ENCODE measurements at regions not wholly inside any gene's neighbourhood (a gene's known extent, or its start where the extent isn't known, plus 50 kb on each side); places are given as distances from the start of the nearest gene placed in this dataset.

GRCh38 chr7:118473271-118473670, 248.8 kb downstream of the ANKRD7 start:
- POLR2A ChIA-PET (ENCODE audit: low non-redundant PET) = no interaction called here
- TF ChIP-seq, protein P1, sequence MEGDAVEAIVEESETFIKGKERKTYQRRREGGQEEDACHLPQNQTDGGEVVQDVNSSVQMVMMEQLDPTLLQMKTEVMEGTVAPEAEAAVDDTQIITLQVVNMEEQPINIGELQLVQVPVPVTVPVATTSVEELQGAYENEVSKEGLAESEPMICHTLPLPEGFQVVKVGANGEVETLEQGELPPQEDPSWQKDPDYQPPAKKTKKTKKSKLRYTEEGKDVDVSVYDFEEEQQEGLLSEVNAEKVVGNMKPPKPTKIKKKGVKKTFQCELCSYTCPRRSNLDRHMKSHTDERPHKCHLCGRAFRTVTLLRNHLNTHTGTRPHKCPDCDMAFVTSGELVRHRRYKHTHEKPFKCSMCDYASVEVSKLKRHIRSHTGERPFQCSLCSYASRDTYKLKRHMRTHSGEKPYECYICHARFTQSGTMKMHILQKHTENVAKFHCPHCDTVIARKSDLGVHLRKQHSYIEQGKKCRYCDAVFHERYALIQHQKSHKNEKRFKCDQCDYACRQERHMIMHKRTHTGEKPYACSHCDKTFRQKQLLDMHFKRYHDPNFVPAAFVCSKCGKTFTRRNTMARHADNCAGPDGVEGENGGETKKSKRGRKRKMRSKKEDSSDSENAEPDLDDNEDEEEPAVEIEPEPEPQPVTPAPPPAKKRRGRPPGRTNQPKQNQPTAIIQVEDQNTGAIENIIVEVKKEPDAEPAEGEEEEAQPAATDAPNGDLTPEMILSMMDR (conservative IDR thresholded peaks at IDR 0.05; ENCODE audit: low read depth) = no peak

GRCh38 chr7:118476036-118476435, 251.5 kb downstream of the ANKRD7 start:
- H3K27ac ChIP-seq = no peak overlapping the region
- TF ChIP-seq, protein P1 (conservative IDR thresholded peaks at IDR 0.05; ENCODE audit: low read depth) = no peak
- DNase-seq (ENCODE audit: low spot score) = no peak
- POLR2A ChIA-PET (ENCODE audit: low non-redundant PET) = no interaction called here
- CTCF ChIA-PET = interaction anchor here (0.6 kb wide), 1 partner anchor 891 kb away, joined by 5 read pairs; no protein-coding TSS in a partner anchor

More at GRCh38 chr7:118473271-118473670, 248.8 kb downstream of the ANKRD7 start:
- DNase-seq (ENCODE audit: low spot score) = no peak
- no peak overlapping the region for H3K27ac ChIP-seq
- CTCF ChIA-PET = no interaction called here

DNA sequence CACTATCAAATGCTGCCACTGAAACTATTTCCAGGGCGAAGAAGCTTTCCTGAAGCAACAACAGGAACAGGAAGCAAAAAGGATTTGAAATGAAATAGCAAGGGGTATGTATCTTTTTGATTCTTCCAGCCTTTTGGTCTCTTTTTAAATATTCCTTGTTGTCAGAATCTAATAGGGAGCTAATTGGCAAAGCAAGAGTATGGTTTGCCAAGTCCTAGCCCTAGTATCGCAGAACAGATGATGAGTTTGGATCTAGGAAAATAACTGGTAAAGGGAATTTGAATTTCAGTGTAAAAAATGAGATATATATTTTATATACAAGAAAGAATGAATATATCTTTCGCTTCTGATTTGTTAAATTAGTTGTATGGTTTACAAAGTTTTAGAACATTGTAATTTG, 252.5 kb downstream of the ANKRD7 start:
- CTCF ChIA-PET = no interaction called here

GRCh38 chr7:118478236-118478635, 253.7 kb downstream of the ANKRD7 start:
- DNase-seq (ENCODE audit: low spot score) = no peak
- ChIA-PET CTCF (no interaction called here), POLR2A (ENCODE audit: low non-redundant PET) (no interaction called here)
- TF ChIP-seq, protein P1 (conservative IDR thresholded peaks at IDR 0.05; ENCODE audit: low read depth) = no peak
- H3K27ac ChIP-seq = no peak overlapping the region

More for the DNA sequence above, 252.5 kb downstream of the ANKRD7 start:
- TF ChIP-seq, protein P1 (conservative IDR thresholded peaks at IDR 0.05; ENCODE audit: low read depth) = no peak
- POLR2A ChIA-PET (ENCODE audit: low non-redundant PET) = no interaction called here
- DNase-seq (ENCODE audit: low spot score) = no peak
- no peak overlapping the region for H3K27ac ChIP-seq

- no peak for DNase-seq (ENCODE audit: low spot score)
- CTCF ChIA-PET = no interaction called here
- POLR2A ChIA-PET (ENCODE audit: low non-redundant PET) = no interaction called here
Observed at GRCh38 chr7:118478931-118479330, 254.4 kb downstream of the ANKRD7 start.

DNA sequence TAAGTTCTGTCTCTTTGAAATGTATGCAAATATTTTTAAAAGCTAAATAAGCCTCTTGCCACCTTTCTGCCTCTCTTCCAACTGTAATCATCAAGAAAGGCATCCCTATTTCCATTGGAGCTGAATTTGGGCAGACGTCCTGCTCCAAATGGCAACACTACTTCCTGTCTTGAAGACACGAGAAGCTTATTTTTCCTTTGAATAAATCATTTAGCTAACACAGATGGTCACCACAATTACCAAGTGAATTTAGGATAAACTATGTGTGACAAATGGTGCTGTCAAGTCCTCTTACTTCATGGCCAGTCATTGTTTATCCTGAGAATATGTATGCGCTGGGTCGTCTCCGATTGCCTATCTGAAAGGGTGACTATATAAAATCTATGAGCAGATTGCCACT, 268.0 kb downstream of the ANKRD7 start:
- TF ChIP-seq, protein P1 (conservative IDR thresholded peaks at IDR 0.05; ENCODE audit: low read depth) = no peak
- ChIA-PET POLR2A (ENCODE audit: low non-redundant PET) (no interaction called here), CTCF (no interaction called here)
- DNase-seq (ENCODE audit: low spot score) = no peak
- H3K27ac ChIP-seq = no peak overlapping the region

More at GRCh38 chr7:118478931-118479330, 254.4 kb downstream of the ANKRD7 start:
- TF ChIP-seq, protein P1 (conservative IDR thresholded peaks at IDR 0.05; ENCODE audit: low read depth) = no peak
- no peak overlapping the region for H3K27ac ChIP-seq

Data from RWPE1 (cell line).